KOPT-K1 (cell line): ENCODE measurements at regions not wholly inside any gene's neighbourhood (a gene's known extent, or its start where the extent isn't known, plus 50 kb on each side); places are given as distances from the start of the nearest gene placed in this dataset.
"Not testable (repeated sequence)": the region's sequence is repeated elsewhere in the genome, so short reads cannot be mapped to it uniquely, and the experiment has no call there.

Source experiments
- H3K27ac ChIP-seq: fragments of 200-600 bp; sonication (generic); 2 replicates; pipeline ENCODE4 v1.5.1; 2016; ENCODE audit warnings: antibody characterized with exemption, mild to moderate bottlenecking, low read depth, low read length; ENCODE audit not compliant: poor library complexity, severe bottlenecking
- H3K36me3 ChIP-seq: fragments of 200-600 bp; sonication (generic); 2 replicates; pipeline ENCODE4 v1.5.1; 2017; ENCODE audit warnings: antibody characterized with exemption, mild to moderate bottlenecking, low read length, moderate library complexity; ENCODE audit not compliant: insufficient read depth
- H3K9me3 ChIP-seq: fragments of 200-600 bp; sonication (generic); 2 replicates; pipeline ENCODE4 v1.5.1; 2017; ENCODE audit warnings: antibody characterized with exemption, low read length, mild to moderate bottlenecking; ENCODE audit not compliant: insufficient read depth, poor library complexity, severe bottlenecking

GRCh38 chr12:34604227-34604626 is 581.9 kb downstream of the ALG10 start:
- Histone ChIP-seq H3K36me3 (no peaks in the 10 kb centered on the region), H3K27ac (no peak overlapping the region), H3K9me3 (peaks cover 72% of the 10 kb centered on the region)

GRCh38 chr12:34604631-34605509 is 582.6 kb downstream of the ALG10 start:
- no peak overlapping the region for H3K27ac ChIP-seq
- H3K9me3 ChIP-seq: peaks cover 66% of the 10 kb centered on the region

GRCh38 chr12:34605510-34605887 is 583.2 kb downstream of the ALG10 start:
- H3K9me3 ChIP-seq: peaks cover 60% of the 10 kb centered on the region
- H3K27ac ChIP-seq: no peak overlapping the region
- H3K36me3 ChIP-seq: no peaks in the 10 kb centered on the region

More at GRCh38 chr12:34604631-34605509, 582.6 kb downstream of the ALG10 start:
- H3K36me3 ChIP-seq: no peaks in the 10 kb centered on the region

GRCh38 chr12:34605955-34606748 is 583.9 kb downstream of the ALG10 start:
- Histone ChIP-seq H3K27ac (no peak overlapping the region), H3K36me3 (no peaks in the 10 kb centered on the region), H3K9me3 (peaks cover 53% of the 10 kb centered on the region)

GRCh38 chr12:34606749-34607519 is 584.6 kb downstream of the ALG10 start:
- no peaks in the 10 kb centered on the region for H3K36me3 ChIP-seq
- no peak overlapping the region for H3K27ac ChIP-seq
- H3K9me3 ChIP-seq: peaks cover 46% of the 10 kb centered on the region

- peaks cover 41% of the 10 kb centered on the region for H3K9me3 ChIP-seq
- H3K27ac ChIP-seq: no peak overlapping the region
- no peaks in the 10 kb centered on the region for H3K36me3 ChIP-seq
Observed at GRCh38 chr12:34607520-34608195, 585.4 kb downstream of the ALG10 start.

GRCh38 chr12:34613988-34614387 is 591.7 kb downstream of the ALG10 start:
- peaks cover 30% of the 10 kb centered on the region for H3K9me3 ChIP-seq
- not testable (repeated sequence) for H3K27ac ChIP-seq, H3K36me3 ChIP-seq

GRCh38 chr12:34625116-34625515 is 602.8 kb downstream of the ALG10 start:
- Histone ChIP-seq H3K27ac (no peak overlapping the region), H3K36me3 (no peaks in the 10 kb centered on the region), H3K9me3 (no peaks in the 10 kb centered on the region)

GRCh38 chr12:34626363-34627157 is 604.3 kb downstream of the ALG10 start:
- Histone ChIP-seq H3K36me3 (no peaks in the 10 kb centered on the region), H3K9me3 (peaks cover under 1% of the 10 kb centered on the region), H3K27ac (no peak overlapping the region)
